ENCODE measurements at regions not wholly inside any gene's neighbourhood (a gene's known extent, or its start where the extent isn't known, plus 50 kb on each side); places are given as distances from the start of the nearest gene placed in this dataset.

- Histone ChIP-seq H3K27ac (ENCODE audit: low read depth in 1 of 2, low read length in 1 of 2) (no peak overlapping the region), H3K36me3 (ENCODE audit: control insufficient read depth in 2 of 2, insufficient read depth in 2 of 2, low read length in 1 of 2) (no peaks in the 10 kb centered on the region), H3K9me3 (ENCODE audit: control insufficient read depth in 2 of 2, insufficient read depth in 1 of 2, low read length in 1 of 2) (no peaks in the 10 kb centered on the region), H3K4me1 (ENCODE audit: control insufficient read depth in 2 of 2, insufficient read depth in 2 of 2, low read length in 2 of 2) (no peaks in the 10 kb centered on the region), H3K27me3 (ENCODE audit: control insufficient read depth in 2 of 2, insufficient read depth in 1 of 2, low read length in 1 of 2) (no peaks in the 10 kb centered on the region), H3K4me3 (ENCODE audit: low read length in 2 of 2) (no peak overlapping the region)
- 75% methylated on average over 7 of the region's 7 CpGs for WGBS
- no peak for DNase-seq (ENCODE audit: low read depth in 6 of 9, low spot score in 9 of 9)
Observed at GRCh38 chr5:2602451-2603271, 148.8 kb downstream of the IRX2 start.

- H3K9me3 ChIP-seq (ENCODE audit: control insufficient read depth in 2 of 2, insufficient read depth in 1 of 2, low read length in 1 of 2): peaks cover 0 to 3% of the 10 kb centered on the region in 2 donors
- no peaks in the 10 kb centered on the region for H3K27me3 ChIP-seq (ENCODE audit: control insufficient read depth in 2 of 2, insufficient read depth in 1 of 2, low read length in 1 of 2)
- no peaks in the 10 kb centered on the region for H3K36me3 ChIP-seq (ENCODE audit: control insufficient read depth in 2 of 2, insufficient read depth in 2 of 2, low read length in 1 of 2)
- DNase-seq (ENCODE audit: low read depth in 6 of 9, low spot score in 9 of 9): no peak
- H3K4me1 ChIP-seq (ENCODE audit: control insufficient read depth in 2 of 2, insufficient read depth in 2 of 2, low read length in 2 of 2): no peaks in the 10 kb centered on the region
- no peak overlapping the region for H3K27ac ChIP-seq (ENCODE audit: low read depth in 1 of 2, low read length in 1 of 2)
- 99% methylated on average over 1 of the region's 1 CpG for WGBS
- H3K4me3 ChIP-seq (ENCODE audit: low read length in 2 of 2): no peak overlapping the region
Observed at GRCh38 chr5:2598503-2598902, 153.0 kb downstream of the IRX2 start.

GRCh38 chr5:2594701-2595100 lies 156.8 kb downstream of the IRX2 start:
- Histone ChIP-seq H3K36me3 (ENCODE audit: control insufficient read depth in 2 of 2, insufficient read depth in 2 of 2, low read length in 1 of 2) (no peaks in the 10 kb centered on the region), H3K4me1 (ENCODE audit: control insufficient read depth in 2 of 2, insufficient read depth in 2 of 2, low read length in 2 of 2) (no peaks in the 10 kb centered on the region), H3K27me3 (ENCODE audit: control insufficient read depth in 2 of 2, insufficient read depth in 1 of 2, low read length in 1 of 2) (no peaks in the 10 kb centered on the region), H3K27ac (ENCODE audit: low read depth in 1 of 2, low read length in 1 of 2) (no peak overlapping the region), H3K4me3 (ENCODE audit: low read length in 2 of 2) (no peak overlapping the region), H3K9me3 (ENCODE audit: control insufficient read depth in 2 of 2, insufficient read depth in 1 of 2, low read length in 1 of 2) (peaks cover 0 to 3% of the 10 kb centered on the region in 2 donors)
- no peak for DNase-seq (ENCODE audit: low read depth in 6 of 9, low spot score in 9 of 9)
- WGBS: 98% methylated on average over 1 of the region's 1 CpG

GRCh38 chr5:2592766-2593165 lies 158.7 kb downstream of the IRX2 start:
- Histone ChIP-seq H3K9me3 (ENCODE audit: control insufficient read depth in 2 of 2, insufficient read depth in 1 of 2, low read length in 1 of 2) (peaks cover 0 to 3% of the 10 kb centered on the region in 2 donors), H3K36me3 (ENCODE audit: control insufficient read depth in 2 of 2, insufficient read depth in 2 of 2, low read length in 1 of 2) (no peaks in the 10 kb centered on the region), H3K27ac (ENCODE audit: low read depth in 1 of 2, low read length in 1 of 2) (no peak overlapping the region), H3K4me3 (ENCODE audit: low read length in 2 of 2) (no peak overlapping the region), H3K4me1 (ENCODE audit: control insufficient read depth in 2 of 2, insufficient read depth in 2 of 2, low read length in 2 of 2) (no peaks in the 10 kb centered on the region), H3K27me3 (ENCODE audit: control insufficient read depth in 2 of 2, insufficient read depth in 1 of 2, low read length in 1 of 2) (no peaks in the 10 kb centered on the region)
- no peak for DNase-seq (ENCODE audit: low read depth in 6 of 9, low spot score in 9 of 9)
- 90% methylated on average over 10 of the region's 10 CpGs for WGBS

- H3K27ac ChIP-seq (ENCODE audit: low read depth in 1 of 2, low read length in 1 of 2): no peak overlapping the region
- peaks cover 0 to 8% of the 10 kb centered on the region in 2 donors for H3K9me3 ChIP-seq (ENCODE audit: control insufficient read depth in 2 of 2, insufficient read depth in 1 of 2, low read length in 1 of 2)
- no peak overlapping the region for H3K4me3 ChIP-seq (ENCODE audit: low read length in 2 of 2)
- WGBS: 74% methylated on average over 19 of the region's 19 CpGs
- no peaks in the 10 kb centered on the region for H3K36me3 ChIP-seq (ENCODE audit: control insufficient read depth in 2 of 2, insufficient read depth in 2 of 2, low read length in 1 of 2)
- H3K4me1 ChIP-seq (ENCODE audit: control insufficient read depth in 2 of 2, insufficient read depth in 2 of 2, low read length in 2 of 2): no peaks in the 10 kb centered on the region
- DNase-seq (ENCODE audit: low read depth in 6 of 9, low spot score in 9 of 9): no peak
- no peaks in the 10 kb centered on the region for H3K27me3 ChIP-seq (ENCODE audit: control insufficient read depth in 2 of 2, insufficient read depth in 1 of 2, low read length in 1 of 2)
Observed at GRCh38 chr5:2591777-2592453, 159.6 kb downstream of the IRX2 start.

- no peak overlapping the region for H3K4me3 ChIP-seq (ENCODE audit: low read length in 2 of 2)
- DNase-seq (ENCODE audit: low read depth in 6 of 9, low spot score in 9 of 9): no peak
- peaks cover 0 to 12% of the 10 kb centered on the region in 2 donors for H3K9me3 ChIP-seq (ENCODE audit: control insufficient read depth in 2 of 2, insufficient read depth in 1 of 2, low read length in 1 of 2)
Observed at GRCh38 chr5:2588850-2589501, 162.5 kb downstream of the IRX2 start.

GRCh38 chr5:2587189-2588031 lies 164.1 kb downstream of the IRX2 start:
- Histone ChIP-seq H3K4me3 (ENCODE audit: low read length in 2 of 2) (no peak overlapping the region), H3K27ac (ENCODE audit: low read depth in 1 of 2, low read length in 1 of 2) (no peak overlapping the region), H3K36me3 (ENCODE audit: control insufficient read depth in 2 of 2, insufficient read depth in 2 of 2, low read length in 1 of 2) (no peaks in the 10 kb centered on the region), H3K4me1 (ENCODE audit: control insufficient read depth in 2 of 2, insufficient read depth in 2 of 2, low read length in 2 of 2) (no peaks in the 10 kb centered on the region), H3K27me3 (ENCODE audit: control insufficient read depth in 2 of 2, insufficient read depth in 1 of 2, low read length in 1 of 2) (no peaks in the 10 kb centered on the region), H3K9me3 (ENCODE audit: control insufficient read depth in 2 of 2, insufficient read depth in 1 of 2, low read length in 1 of 2) (peaks cover 0 to 19% of the 10 kb centered on the region in 2 donors)
- 93% methylated on average over 15 of the region's 15 CpGs for WGBS
- no peak for DNase-seq (ENCODE audit: low read depth in 6 of 9, low spot score in 9 of 9)

More at GRCh38 chr5:2588850-2589501, 162.5 kb downstream of the IRX2 start:
- no peaks in the 10 kb centered on the region for H3K27me3 ChIP-seq (ENCODE audit: control insufficient read depth in 2 of 2, insufficient read depth in 1 of 2, low read length in 1 of 2)
- no peaks in the 10 kb centered on the region for H3K4me1 ChIP-seq (ENCODE audit: control insufficient read depth in 2 of 2, insufficient read depth in 2 of 2, low read length in 2 of 2)
- WGBS: 83% methylated on average over 9 of the region's 9 CpGs
- H3K36me3 ChIP-seq (ENCODE audit: control insufficient read depth in 2 of 2, insufficient read depth in 2 of 2, low read length in 1 of 2): no peaks in the 10 kb centered on the region
- H3K27ac ChIP-seq (ENCODE audit: low read depth in 1 of 2, low read length in 1 of 2): no peak overlapping the region

GRCh38 chr5:2586016-2586715 lies 165.3 kb downstream of the IRX2 start:
- no peaks in the 10 kb centered on the region for H3K36me3 ChIP-seq (ENCODE audit: control insufficient read depth in 2 of 2, insufficient read depth in 2 of 2, low read length in 1 of 2)
- H3K9me3 ChIP-seq (ENCODE audit: control insufficient read depth in 2 of 2, insufficient read depth in 1 of 2, low read length in 1 of 2): peaks cover 0 to 19% of the 10 kb centered on the region in 2 donors
- 93% methylated on average over 9 of the region's 9 CpGs for WGBS
- H3K4me3 ChIP-seq (ENCODE audit: low read length in 2 of 2): no peak overlapping the region
- no peaks in the 10 kb centered on the region for H3K27me3 ChIP-seq (ENCODE audit: control insufficient read depth in 2 of 2, insufficient read depth in 1 of 2, low read length in 1 of 2)
- no peaks in the 10 kb centered on the region for H3K4me1 ChIP-seq (ENCODE audit: control insufficient read depth in 2 of 2, insufficient read depth in 2 of 2, low read length in 2 of 2)
- no peak for DNase-seq (ENCODE audit: low read depth in 6 of 9, low spot score in 9 of 9)
- H3K27ac ChIP-seq (ENCODE audit: low read depth in 1 of 2, low read length in 1 of 2): no peak overlapping the region

Measured in thymus (tissue), 11 donors.